ENCODE measurements at regions not wholly inside any gene's neighbourhood (a gene's known extent, or its start where the extent isn't known, plus 50 kb on each side); places are given as distances from the start of the nearest gene placed in this dataset.

- TF ChIP-seq CTCF (IDR thresholded peaks at IDR 0.05) (no peak), POLR2A (IDR thresholded peaks at IDR 0.05) (no peak)
Measured at GRCh38 chrX:96373047-96373355, 311.6 kb upstream of the DIAPH2 start.
